Keratinocyte (primary cell): ENCODE measurements at regions not wholly inside any gene's neighbourhood (a gene's known extent, or its start where the extent isn't known, plus 50 kb on each side); places are given as distances from the start of the nearest gene placed in this dataset.

Experiments used
- DNase-seq: peaks from one replicate; pipeline ENCODE4 v3.0.0-alpha.2; 2011; ENCODE audit warnings: low read depth, missing footprints, low spot score
- FAIRE-seq: peaks from 2 replicates; lab custom pipeline; 2011; peaks lifted over from hg19 to GRCh38; lab: Jason Lieb, UNC
- H2AFZ ChIP-seq: 2 replicates; pipeline ENCODE4 v1.6.0; 2012; ENCODE audit warnings: low read length, control low read depth, inconsistent platforms; ENCODE audit not compliant: control insufficient read depth
- H3K27ac ChIP-seq: 2 replicates; pipeline ENCODE4 v1.5.1; 2011; ENCODE audit warnings: low read length; ENCODE audit not compliant: control insufficient read depth, insufficient read depth
- H3K27me3 ChIP-seq: 3 replicates; pipeline ENCODE4 v1.6.0; 2011; ENCODE audit warnings: low read length; ENCODE audit not compliant: control insufficient read depth, insufficient read depth; ENCODE audit errors: extremely low read depth
- H3K36me3 ChIP-seq, 2 experiments: 2 replicates in 1 of 2; 3 replicates in 1 of 2; pipeline ENCODE4 v1.5.1; 2011; ENCODE audit warnings: low read length in 2 of 2, mild to moderate bottlenecking in 1 of 2; ENCODE audit not compliant: control insufficient read depth in 2 of 2, insufficient read depth in 2 of 2; ENCODE audit errors: extremely low read depth in 1 of 2
- H3K4me1 ChIP-seq: 3 replicates; pipeline ENCODE4 v1.5.1; 2011; ENCODE audit warnings: low read length; ENCODE audit not compliant: control insufficient read depth, insufficient read depth; ENCODE audit errors: extremely low read depth
- H3K4me2 ChIP-seq: 3 replicates; pipeline ENCODE4 v1.6.0; 2011; ENCODE audit warnings: low read depth, low read length; ENCODE audit not compliant: control insufficient read depth, insufficient read depth; ENCODE audit errors: extremely low read depth
- H3K4me3 ChIP-seq, 3 experiments: fragments of 200-600 bp in 1 of 3; sonication (generic) in 1 of 3; 2 replicates in 2 of 3; 3 replicates in 1 of 3; pipeline ENCODE4 v1.5.1; 2011 to 2016; ENCODE audit warnings: low read length in 3 of 3, mild to moderate bottlenecking in 3 of 3, control low read depth in 2 of 3, inconsistent platforms in 1 of 3, low read depth in 1 of 3, mixed read lengths in 1 of 3, mixed run types in 1 of 3, moderate library complexity in 1 of 3; ENCODE audit not compliant: control insufficient read depth in 2 of 3, insufficient read depth in 2 of 3; ENCODE audit errors: extremely low read depth in 1 of 3
- H3K79me2 ChIP-seq: 2 replicates; pipeline ENCODE4 v1.6.0; 2012; ENCODE audit warnings: low read length; ENCODE audit not compliant: control insufficient read depth, insufficient read depth
- H3K9ac ChIP-seq: 3 replicates; pipeline ENCODE4 v1.6.0; 2011; ENCODE audit warnings: low read length; ENCODE audit not compliant: control insufficient read depth, insufficient read depth; ENCODE audit errors: extremely low read depth
- H3K9me1 ChIP-seq: 3 replicates; pipeline ENCODE4 v1.6.0; 2011; ENCODE audit warnings: low read length; ENCODE audit not compliant: control insufficient read depth, insufficient read depth; ENCODE audit errors: extremely low read depth
- H3K9me3 ChIP-seq: 2 replicates; pipeline ENCODE4 v1.5.1; 2012; ENCODE audit warnings: low read depth, low read length; ENCODE audit not compliant: control insufficient read depth
- H4K20me1 ChIP-seq: 3 replicates; pipeline ENCODE4 v1.6.0; 2011; ENCODE audit warnings: low read length; ENCODE audit not compliant: control insufficient read depth, insufficient read depth; ENCODE audit errors: extremely low read depth
- CTCF ChIP-seq, 3 experiments: IDR thresholded peaks in 1 of 3; conservative IDR thresholded peaks in 1 of 3; optimal IDR thresholded peaks in 1 of 3; 2 replicates in 2 of 3; 3 replicates in 1 of 3; pipeline versions ENCODE3 to v1.5.1; 2011; ENCODE audit warnings: low read length in 3 of 3, mild to moderate bottlenecking in 3 of 3, moderate library complexity in 2 of 3, control low read depth in 1 of 3, inconsistent platforms in 1 of 3; ENCODE audit not compliant: insufficient read depth in 2 of 3; ENCODE audit errors: extremely low read depth in 1 of 3
- EZH2 ChIP-seq: IDR thresholded peaks from one replicate; pipeline ENCODE4 v1.6.1; 2012; ENCODE audit warnings: inconsistent platforms, mild to moderate bottlenecking, low read length, moderate library complexity
- dilution Hi-C: fragments of 300-500 bp; cut with MboI; formaldehyde crosslinking; loops from one replicate; pipeline ENCODE4 v1.7.0; 2020; ENCODE audit warnings: low sequenced_read_pairs; ENCODE audit not compliant: extremely low pct_ligation_motif_present

GRCh38 chr17:79673517-79673916, 57.2 kb upstream of the ENPP7 start:
- H3K9me3 ChIP-seq, result peaks cover 2% of the 10 kb centered on the region
- H3K79me2 ChIP-seq, result no peaks in the 10 kb centered on the region
- H3K4me3 ChIP-seq, result no peak overlapping the region
- no peak overlapping the region for H2AFZ ChIP-seq
- no peak overlapping the region for H3K27ac ChIP-seq
- DNase-seq (no peak), FAIRE-seq (no peak)
- peaks cover 3% of the 10 kb centered on the region for H3K27me3 ChIP-seq
- TF ChIP-seq CTCF (optimal IDR thresholded peaks at IDR 0.05 in 1 of 3, IDR thresholded peaks at IDR 0.05 in 1 of 3, conservative IDR thresholded peaks at IDR 0.05 in 1 of 3; ENCODE audit: extremely low read depth in 1 of 3, insufficient read depth in 2 of 3, low read length in 3 of 3) (no peak), EZH2 (no peak)
- H3K4me1 ChIP-seq, result no peaks in the 10 kb centered on the region
- dilution Hi-C loops, result no loop called here
- H3K9ac ChIP-seq, result no peak overlapping the region
- no peaks in the 10 kb centered on the region for H3K36me3 ChIP-seq
- no peaks in the 10 kb centered on the region for H3K9me1 ChIP-seq
- H4K20me1 ChIP-seq, result no peaks in the 10 kb centered on the region
- H3K4me2 ChIP-seq, result no peak overlapping the region

- Histone ChIP-seq H3K9ac (no peak overlapping the region), H3K4me1 (no peaks in the 10 kb centered on the region), H4K20me1 (no peaks in the 10 kb centered on the region), H3K27ac (no peak overlapping the region), H3K4me3 (no peak overlapping the region), H3K27me3 (peaks cover 5% of the 10 kb centered on the region), H3K9me3 (peaks cover 2% of the 10 kb centered on the region), H3K4me2 (no peak overlapping the region), H2AFZ (no peak overlapping the region), H3K9me1 (no peaks in the 10 kb centered on the region), H3K36me3 (no peaks in the 10 kb centered on the region), H3K79me2 (no peaks in the 10 kb centered on the region)
- dilution Hi-C loops, result no loop called here
- DNase-seq (no peak), FAIRE-seq (no peak)
- no peak for TF ChIP-seq CTCF (optimal IDR thresholded peaks at IDR 0.05 in 1 of 3, IDR thresholded peaks at IDR 0.05 in 1 of 3, conservative IDR thresholded peaks at IDR 0.05 in 1 of 3; ENCODE audit: extremely low read depth in 1 of 3, insufficient read depth in 2 of 3, low read length in 3 of 3)
- no peak for TF ChIP-seq EZH2
Observed at GRCh38 chr17:79672496-79672895, 58.2 kb upstream of the ENPP7 start.
